IPS-20b (cell line): ENCODE measurements at regions not wholly inside any gene's neighbourhood (a gene's known extent, or its start where the extent isn't known, plus 50 kb on each side); places are given as distances from the start of the nearest gene placed in this dataset.
"Not testable (repeated sequence)": the region's sequence is repeated elsewhere in the genome, so short reads cannot be mapped to it uniquely, and the experiment has no call there.

Source experiments
- H3K27ac ChIP-seq: one replicate; pipeline ENCODE4 v1.5.1; 2013; ENCODE audit warnings: low read length
- H3K27me3 ChIP-seq: 2 replicates; pipeline ENCODE4 v1.6.1; 2013; ENCODE audit warnings: mild to moderate bottlenecking, low read length, inconsistent platforms; ENCODE audit not compliant: insufficient read depth
- H3K36me3 ChIP-seq: 2 replicates; pipeline ENCODE4 v1.6.1; 2013; ENCODE audit warnings: low read depth, mild to moderate bottlenecking, inconsistent platforms, low read length, moderate library complexity; ENCODE audit not compliant: insufficient read depth
- H3K4me1 ChIP-seq: 2 replicates; pipeline ENCODE4 v1.6.1; 2013; ENCODE audit warnings: mild to moderate bottlenecking, control low read depth, inconsistent platforms, low read length, moderate library complexity; ENCODE audit not compliant: insufficient read depth
- H3K4me3 ChIP-seq: 2 replicates; pipeline ENCODE4 v1.5.1; 2013; ENCODE audit warnings: mild to moderate bottlenecking, low read length, inconsistent platforms
- H3K9ac ChIP-seq: 2 replicates; pipeline ENCODE4 v1.6.1; 2013; ENCODE audit warnings: low read depth, mild to moderate bottlenecking, inconsistent platforms, low read length, moderate library complexity
- H3K9me3 ChIP-seq: 2 replicates; pipeline ENCODE4 v1.6.1; 2013; ENCODE audit warnings: mild to moderate bottlenecking, low read depth, low read length, inconsistent platforms; ENCODE audit not compliant: insufficient read depth

DNA sequence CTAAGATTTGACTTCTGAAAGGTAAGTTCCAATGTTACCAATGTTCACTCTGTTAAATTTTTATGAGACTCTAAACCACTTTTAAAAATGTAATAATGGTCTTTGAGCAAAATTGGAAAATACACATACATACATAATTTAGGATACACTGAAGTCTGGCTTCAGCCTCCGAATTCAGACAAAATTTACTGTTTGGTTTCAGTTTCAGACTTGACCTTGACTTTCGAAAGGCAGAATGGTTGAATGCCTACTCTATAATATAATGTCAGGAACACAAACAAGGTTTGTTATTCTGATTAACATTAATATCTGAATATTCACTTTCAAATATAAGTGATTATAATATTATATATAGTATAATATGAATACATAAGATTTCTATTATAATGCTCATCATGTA is 74.1 kb upstream of the KRAS start:
- no peak overlapping the region for H3K4me3 ChIP-seq
- H3K27me3 ChIP-seq, result no peaks in the 10 kb centered on the region
- no peak overlapping the region for H3K9ac ChIP-seq
- H3K36me3 ChIP-seq, result no peaks in the 10 kb centered on the region
- H3K27ac ChIP-seq, result no peak overlapping the region
- no peaks in the 10 kb centered on the region for H3K9me3 ChIP-seq
- H3K4me1 ChIP-seq, result 0 out of 2 replicates have a peak, but pooled peaks cover 3% of the 10 kb centered on the region

DNA sequence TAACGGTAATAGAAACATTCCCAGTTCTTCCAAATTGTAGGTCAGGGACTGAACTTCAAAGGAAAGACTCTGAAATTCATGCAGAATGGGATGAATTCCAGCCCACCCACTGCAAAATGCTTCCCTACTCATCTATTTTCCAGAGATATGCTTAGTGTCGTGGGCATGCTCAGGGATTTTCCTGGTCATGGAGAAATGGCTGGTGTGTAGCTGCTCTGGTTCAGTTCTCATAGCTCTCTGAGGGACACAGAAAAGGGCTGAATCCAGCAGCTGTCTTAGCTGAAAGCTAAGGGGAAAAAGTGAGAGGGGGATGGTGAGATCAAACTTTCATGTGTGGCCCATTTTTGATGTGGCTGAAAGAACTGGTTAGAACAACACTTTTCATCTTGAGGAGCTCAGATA is 72.9 kb upstream of the KRAS start:
- H3K9me3 ChIP-seq, result no peaks in the 10 kb centered on the region
- 0 out of 2 replicates have a peak, but pooled peaks cover 3% of the 10 kb centered on the region for H3K4me1 ChIP-seq
- H3K4me3 ChIP-seq, result no peak overlapping the region
- H3K9ac ChIP-seq, result no peak overlapping the region
- no peaks in the 10 kb centered on the region for H3K36me3 ChIP-seq
- no peak overlapping the region for H3K27ac ChIP-seq
- no peaks in the 10 kb centered on the region for H3K27me3 ChIP-seq

DNA sequence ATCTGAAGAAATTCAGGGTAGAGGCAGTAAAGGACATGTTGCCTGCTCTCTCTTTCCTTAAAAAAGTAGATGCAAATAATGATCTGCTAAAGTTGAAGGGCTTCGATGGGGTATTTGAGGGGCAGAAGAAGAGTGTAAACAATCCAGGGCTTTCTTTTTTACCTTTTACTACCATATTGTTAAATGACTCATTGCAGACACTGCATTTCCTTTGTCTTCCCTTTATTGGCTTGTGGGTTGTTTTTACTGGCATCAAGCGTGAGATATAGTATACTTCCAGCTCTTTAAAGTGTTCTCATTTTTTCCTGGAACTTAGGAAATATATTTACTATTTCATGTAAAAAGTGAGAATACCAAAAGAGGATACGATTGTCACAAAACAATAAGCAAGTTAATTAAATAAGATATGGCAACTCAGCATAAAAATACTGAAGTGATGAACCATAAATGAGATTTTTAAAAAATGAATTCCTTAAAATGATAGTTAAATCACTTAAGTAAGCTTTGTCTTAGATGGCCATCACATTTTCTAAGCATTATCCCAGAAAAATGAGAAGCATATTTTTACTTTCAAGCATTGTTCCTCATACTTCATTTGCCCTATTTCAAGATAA is 72.3 kb upstream of the KRAS start:
- no peaks in the 10 kb centered on the region for H3K27me3 ChIP-seq
- no peaks in the 10 kb centered on the region for H3K9me3 ChIP-seq
- H3K4me1 ChIP-seq, result 0 out of 2 replicates have a peak, but pooled peaks cover 3% of the 10 kb centered on the region
- no peak overlapping the region for H3K9ac ChIP-seq
- no peak overlapping the region for H3K27ac ChIP-seq
- no peak overlapping the region for H3K4me3 ChIP-seq
- no peaks in the 10 kb centered on the region for H3K36me3 ChIP-seq

DNA sequence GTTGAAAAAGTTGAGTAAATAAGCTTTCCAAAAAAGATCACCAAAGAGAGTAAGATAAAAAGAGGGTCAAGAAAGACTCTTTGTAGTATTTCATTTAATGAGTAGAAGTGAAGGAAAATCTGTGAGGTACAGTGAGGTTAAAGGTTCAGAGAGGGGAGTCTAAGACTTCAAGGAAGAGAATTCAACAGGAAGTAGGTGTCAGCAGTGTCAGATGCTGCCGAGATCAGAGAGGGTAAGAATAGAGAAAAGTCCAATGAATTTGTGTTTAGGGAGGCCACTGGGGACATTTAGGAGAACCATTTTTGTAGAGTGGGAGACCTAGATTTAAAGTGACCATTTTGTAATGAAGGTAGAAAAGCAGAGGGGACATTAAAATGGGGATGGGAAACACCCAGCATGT is 71.6 kb upstream of the KRAS start:
- no peak overlapping the region for H3K27ac ChIP-seq
- no peaks in the 10 kb centered on the region for H3K27me3 ChIP-seq
- no peak overlapping the region for H3K4me3 ChIP-seq
- 0 out of 2 replicates have a peak, but pooled peaks cover 3% of the 10 kb centered on the region for H3K4me1 ChIP-seq
- no peaks in the 10 kb centered on the region for H3K9me3 ChIP-seq
- H3K36me3 ChIP-seq, result no peaks in the 10 kb centered on the region
- no peak overlapping the region for H3K9ac ChIP-seq

DNA sequence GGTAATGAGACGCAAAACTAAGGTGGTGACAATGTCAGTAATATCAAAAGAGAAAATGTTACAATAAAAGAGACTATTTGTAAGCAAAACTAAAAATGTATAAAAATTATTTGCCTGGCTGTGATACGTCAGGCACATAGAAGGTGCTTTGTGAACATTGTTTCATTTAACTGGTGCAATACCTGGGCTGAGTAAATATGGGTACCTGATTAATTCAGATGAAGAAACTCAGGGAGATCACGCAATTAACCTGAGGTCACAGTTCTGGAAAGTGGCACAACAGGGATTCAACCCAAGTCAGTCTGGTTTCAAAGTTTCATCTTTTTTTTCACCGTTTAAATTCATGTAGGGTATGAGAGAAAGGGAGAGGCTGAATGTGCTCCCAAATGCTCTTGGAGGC is 71.0 kb upstream of the KRAS start:
- Histone ChIP-seq H3K9me3 (no peaks in the 10 kb centered on the region), H3K4me3 (no peak overlapping the region), H3K27ac (no peak overlapping the region), H3K36me3 (no peaks in the 10 kb centered on the region), H3K4me1 (0 out of 2 replicates have a peak, but pooled peaks cover 3% of the 10 kb centered on the region), H3K9ac (no peak overlapping the region), H3K27me3 (no peaks in the 10 kb centered on the region)

DNA sequence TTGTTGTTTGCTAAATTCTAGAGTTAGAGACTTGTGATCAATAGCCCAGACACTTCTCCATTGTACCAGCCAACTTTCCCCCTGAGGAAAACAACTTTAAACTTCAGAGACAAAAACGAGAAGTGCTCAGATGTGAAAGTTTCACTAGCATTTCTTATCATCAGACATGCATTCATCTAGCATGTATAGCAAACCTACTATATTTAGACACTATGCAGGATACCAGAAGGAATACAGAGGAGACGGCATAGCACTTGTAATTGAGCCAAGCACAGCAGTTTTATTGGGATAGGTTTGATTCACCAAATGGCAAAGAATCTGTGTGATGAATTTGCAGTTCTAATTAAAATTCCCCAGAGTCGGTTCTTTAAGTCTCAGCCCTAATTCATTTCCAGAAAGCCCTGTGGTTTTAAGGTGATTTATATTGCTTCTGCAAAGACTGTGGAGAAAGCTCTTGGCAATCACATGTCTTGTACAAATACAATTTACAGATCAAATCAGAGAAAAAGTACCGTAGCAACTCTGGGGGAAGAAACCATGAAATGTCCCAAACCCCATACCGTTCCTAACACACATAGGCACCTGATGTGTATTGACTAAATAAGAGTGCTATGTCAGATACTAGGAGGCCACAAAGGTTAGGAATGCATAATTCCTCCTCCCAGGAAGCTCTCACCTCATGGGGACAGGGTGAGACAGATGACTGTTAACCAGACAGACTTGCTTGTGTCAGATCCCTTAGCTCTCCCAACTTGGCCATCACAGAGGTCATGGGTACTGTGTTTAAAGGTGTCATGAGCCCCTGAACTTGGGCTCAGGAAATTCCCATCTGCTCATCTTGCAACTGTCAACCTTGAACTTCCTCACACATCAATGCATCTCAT is 69.6 kb upstream of the KRAS start:
- Histone ChIP-seq H3K9me3 (no peaks in the 10 kb centered on the region), H3K4me3 (no peak overlapping the region), H3K36me3 (no peaks in the 10 kb centered on the region), H3K27ac (no peak overlapping the region), H3K27me3 (no peaks in the 10 kb centered on the region), H3K4me1 (0 out of 2 replicates have a peak, but pooled peaks cover 3% of the 10 kb centered on the region), H3K9ac (no peak overlapping the region)

DNA sequence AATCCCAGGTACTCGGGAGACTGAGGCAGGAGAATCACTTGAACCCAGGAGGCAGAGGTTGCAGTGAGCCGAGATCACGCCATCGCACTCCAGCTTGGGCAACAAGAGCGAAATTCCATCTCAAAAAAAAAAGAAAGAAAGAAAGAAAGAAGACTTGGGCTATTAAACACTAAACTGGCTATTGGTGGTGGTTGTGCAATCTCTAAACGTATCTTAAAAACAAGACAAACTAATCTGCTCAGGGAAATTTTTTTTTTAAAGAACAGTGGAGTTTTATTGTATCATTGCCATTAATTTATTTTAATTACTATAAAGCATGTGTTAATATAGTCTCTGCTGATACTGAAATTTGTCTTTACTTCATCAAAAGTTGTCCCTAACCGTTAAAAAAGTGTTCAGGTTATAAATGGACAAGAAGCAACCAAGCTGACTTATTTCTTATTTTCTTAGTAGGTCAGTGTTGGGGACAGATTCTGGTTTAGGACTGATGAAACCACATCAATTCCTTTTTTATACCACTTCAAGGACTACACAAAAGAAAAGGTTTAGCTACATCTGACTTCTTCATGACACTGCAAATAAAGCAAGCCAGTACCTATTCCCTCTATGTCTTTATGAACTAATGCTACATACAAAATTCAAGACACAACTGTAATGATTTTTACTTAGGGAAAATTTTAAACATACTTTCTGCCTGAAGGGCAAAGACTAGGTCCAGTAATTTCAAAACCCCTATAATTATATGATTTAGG is 68.7 kb upstream of the KRAS start:
- Histone ChIP-seq H3K4me3 (no peak overlapping the region), H3K27me3 (no peaks in the 10 kb centered on the region), H3K36me3 (no peaks in the 10 kb centered on the region), H3K9ac (no peak overlapping the region), H3K4me1 (0 out of 2 replicates have a peak, but pooled peaks cover 3% of the 10 kb centered on the region), H3K27ac (no peak overlapping the region), H3K9me3 (no peaks in the 10 kb centered on the region)

DNA sequence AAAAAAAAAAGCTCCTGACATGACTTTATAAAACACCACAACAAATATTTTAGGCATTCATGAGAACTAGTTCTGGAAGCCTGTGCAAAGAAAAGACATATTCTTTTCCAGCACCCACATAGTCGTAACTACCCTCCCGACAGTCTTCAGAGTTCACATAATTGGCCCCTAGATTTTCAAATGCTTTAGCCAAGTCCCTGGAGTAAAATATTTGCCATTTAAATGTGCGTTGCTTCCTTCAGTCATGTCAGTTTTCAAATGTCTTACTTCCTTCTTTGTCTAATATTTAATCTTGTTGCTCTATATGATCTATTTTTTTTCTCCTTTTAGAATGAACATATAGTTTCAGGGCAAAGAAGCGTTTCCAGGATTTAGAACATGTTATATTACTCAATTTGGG is 66.8 kb upstream of the KRAS start:
- no peak overlapping the region for H3K27ac ChIP-seq
- no peaks in the 10 kb centered on the region for H3K27me3 ChIP-seq
- no peaks in the 10 kb centered on the region for H3K36me3 ChIP-seq
- H3K4me1 ChIP-seq, result no peaks in the 10 kb centered on the region
- no peaks in the 10 kb centered on the region for H3K9me3 ChIP-seq
- no peak overlapping the region for H3K9ac ChIP-seq
- H3K4me3 ChIP-seq, result no peak overlapping the region

DNA sequence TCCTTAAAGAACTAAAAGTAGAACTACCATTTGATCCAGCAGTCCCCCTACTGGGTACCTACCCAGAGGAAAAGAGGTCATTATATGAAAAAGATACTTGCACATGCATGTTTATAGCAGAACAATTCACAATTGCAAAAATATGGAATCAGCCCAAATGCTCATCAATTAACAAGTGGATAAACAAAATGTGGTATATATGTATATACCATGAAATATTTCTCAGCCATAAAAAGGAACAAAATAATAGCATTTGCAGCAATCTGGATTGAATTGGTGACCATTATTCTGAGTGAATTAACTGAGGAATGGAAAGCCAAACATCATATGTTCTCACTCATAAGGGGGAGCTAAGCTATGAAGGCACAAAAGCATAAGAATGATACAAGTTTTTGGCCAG is 64.7 kb upstream of the KRAS start:
- H3K27ac ChIP-seq, result no peak overlapping the region
- H3K27me3 ChIP-seq, result no peaks in the 10 kb centered on the region
- H3K4me3 ChIP-seq, result no peak overlapping the region
- H3K36me3 ChIP-seq, result no peaks in the 10 kb centered on the region
- no peaks in the 10 kb centered on the region for H3K9me3 ChIP-seq
- H3K9ac ChIP-seq, result no peak overlapping the region
- H3K4me1 ChIP-seq, result no peaks in the 10 kb centered on the region

DNA sequence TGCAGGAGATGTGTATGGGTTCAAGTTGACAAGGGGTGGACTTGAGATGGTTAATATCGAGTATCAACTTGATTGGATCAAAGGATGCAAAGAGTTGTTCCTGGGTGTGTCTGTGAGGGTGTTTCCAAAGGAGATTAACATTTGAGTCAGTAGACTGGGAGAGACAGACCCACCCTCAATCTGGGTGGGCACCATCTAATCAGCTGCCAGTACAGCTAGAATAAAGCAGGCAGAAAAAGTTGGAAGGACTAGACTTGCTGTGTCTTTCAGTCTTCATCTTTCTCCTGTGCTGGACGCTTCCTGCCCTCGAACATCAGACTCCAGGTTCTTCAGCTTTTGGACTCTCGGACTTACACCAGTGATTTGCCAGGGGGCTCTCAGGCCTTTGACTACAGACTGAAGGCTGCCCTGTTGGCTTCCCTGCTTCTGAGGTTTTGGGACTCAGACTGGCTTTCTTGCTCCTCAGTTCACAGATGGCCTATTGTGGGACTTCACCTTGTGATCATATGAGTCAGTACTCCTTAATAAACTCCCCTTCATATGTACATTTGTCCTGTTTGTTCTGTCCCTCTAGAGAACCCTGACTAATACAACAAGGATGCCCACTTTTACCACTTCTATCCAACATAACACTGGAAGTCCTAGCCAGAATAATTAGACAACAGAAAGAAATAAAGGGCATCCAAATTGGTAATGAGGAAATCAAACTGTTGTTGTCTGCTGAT is 62.7 kb upstream of the KRAS start:
- H3K27me3 ChIP-seq, H3K4me1 ChIP-seq, H3K27ac ChIP-seq, H3K36me3 ChIP-seq, H3K9me3 ChIP-seq, H3K4me3 ChIP-seq, H3K9ac ChIP-seq: not testable (repeated sequence)

DNA sequence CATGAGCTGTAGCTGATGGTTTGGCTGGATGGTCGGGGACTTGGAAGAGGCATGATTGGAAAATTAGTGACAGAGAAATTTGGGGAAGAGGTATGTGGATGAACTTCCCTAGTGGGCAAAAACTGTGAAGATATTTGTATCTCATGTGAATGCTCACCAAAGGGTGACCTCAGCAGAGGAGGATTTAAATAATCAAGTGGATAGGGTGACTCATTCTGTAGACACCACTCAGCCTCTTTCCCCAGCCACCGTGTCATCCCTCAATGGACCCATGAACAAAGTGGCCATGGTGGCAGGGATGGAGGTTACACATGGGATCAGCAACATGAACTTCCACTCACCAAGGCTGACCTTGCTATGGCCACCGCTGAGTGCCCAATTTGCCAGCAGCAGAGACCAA is 60.8 kb upstream of the KRAS start:
- Histone ChIP-seq H3K9me3 (no peaks in the 10 kb centered on the region), H3K36me3 (no peaks in the 10 kb centered on the region), H3K27me3 (no peaks in the 10 kb centered on the region), H3K9ac (no peak overlapping the region), H3K27ac (no peak overlapping the region), H3K4me1 (no peaks in the 10 kb centered on the region), H3K4me3 (no peak overlapping the region)
